MM.1S (cell line): ENCODE measurements at regions not wholly inside any gene's neighbourhood (a gene's known extent, or its start where the extent isn't known, plus 50 kb on each side); places are given as distances from the start of the nearest gene placed in this dataset.

Experiments
- DNase-seq: peaks from one replicate; pipeline ENCODE4 v3.0.0-alpha.2; 2015
- H2AFZ ChIP-seq: fragments of 300-600 bp; sonication (generic); 2 replicates; pipeline ENCODE4 v1.6.0; 2016; ENCODE audit warnings: antibody characterized with exemption, low read length
- H3F3A ChIP-seq: fragments of 300-600 bp; sonication (generic); 2 replicates; pipeline ENCODE4 v1.6.1; 2016; ENCODE audit warnings: mild to moderate bottlenecking, antibody characterized with exemption, low read length, moderate library complexity, mixed read lengths; ENCODE audit not compliant: insufficient read depth
- H3K27ac ChIP-seq: fragments of 300-600 bp; sonication (generic); 2 replicates; pipeline ENCODE4 v1.5.1; 2016; ENCODE audit warnings: mild to moderate bottlenecking, low read length
- H3K27me3 ChIP-seq: fragments of 300-600 bp; sonication (generic); replicated peaks from 2 replicates; pipeline ENCODE4 v1.6.0; 2016; ENCODE audit warnings: low read length; ENCODE audit not compliant: insufficient read depth
- H3K36me3 ChIP-seq: fragments of 300-600 bp; sonication (generic); replicated peaks from 2 replicates; pipeline ENCODE4 v1.6.1; 2016; ENCODE audit warnings: mild to moderate bottlenecking, low read length, mixed read lengths; ENCODE audit not compliant: insufficient read depth
- H3K4me1 ChIP-seq: fragments of 300-600 bp; sonication (generic); 2 replicates; pipeline ENCODE4 v1.6.1; 2016; ENCODE audit warnings: low read length, mixed read lengths
- H3K4me2 ChIP-seq: fragments of 300-600 bp; sonication (generic); 2 replicates; pipeline ENCODE4 v1.6.0; 2016; ENCODE audit warnings: low read depth, low read length
- H3K4me3 ChIP-seq: fragments of 300-600 bp; sonication (generic); 2 replicates; pipeline ENCODE4 v1.5.1; 2016; ENCODE audit warnings: low read length, mixed read lengths
- H3K79me2 ChIP-seq: fragments of 300-600 bp; sonication (generic); 2 replicates; pipeline ENCODE4 v1.6.1; 2016; ENCODE audit warnings: mixed run types, low read length, mixed read lengths
- H3K9ac ChIP-seq: fragments of 300-600 bp; sonication (generic); 2 replicates; pipeline ENCODE4 v1.6.1; 2016; ENCODE audit warnings: low read length, mixed read lengths
- H3K9me2 ChIP-seq: fragments of 300-600 bp; sonication (generic); replicated peaks from 2 replicates; pipeline ENCODE4 v1.6.1; 2016; ENCODE audit warnings: mild to moderate bottlenecking, low read length, mixed read lengths; ENCODE audit not compliant: insufficient read depth
- H3K9me3 ChIP-seq: fragments of 300-600 bp; sonication (generic); replicated peaks from 2 replicates; pipeline ENCODE4 v1.6.1; 2016; ENCODE audit warnings: mild to moderate bottlenecking, low read length, mixed read lengths; ENCODE audit not compliant: insufficient read depth
- H4K20me1 ChIP-seq: fragments of 300-600 bp; sonication (generic); 2 replicates; pipeline ENCODE4 v1.6.1; 2016; ENCODE audit warnings: mild to moderate bottlenecking, low read length, moderate library complexity, mixed read lengths; ENCODE audit not compliant: insufficient read depth
- EZH2 ChIP-seq: fragments of 300-600 bp; sonication (generic); optimal IDR thresholded peaks from 2 replicates; pipeline ENCODE3; 2017; ENCODE audit warnings: low read depth, mild to moderate bottlenecking, antibody characterized with exemption, low read length, mixed read lengths
- EZH2phosphoT487 ChIP-seq: fragments of 300-600 bp; sonication (generic); IDR thresholded peaks from 2 replicates; pipeline ENCODE4 v1.6.1; 2018; ENCODE audit warnings: antibody characterized with exemption, low read length
- TF ChIP-seq, protein P1 (sequence below): fragments of 300-600 bp; sonication (generic); IDR thresholded peaks from 2 replicates; pipeline ENCODE4 v1.5.1; 2016; ENCODE audit warnings: antibody characterized with exemption, low read length, mixed read lengths

DNA sequence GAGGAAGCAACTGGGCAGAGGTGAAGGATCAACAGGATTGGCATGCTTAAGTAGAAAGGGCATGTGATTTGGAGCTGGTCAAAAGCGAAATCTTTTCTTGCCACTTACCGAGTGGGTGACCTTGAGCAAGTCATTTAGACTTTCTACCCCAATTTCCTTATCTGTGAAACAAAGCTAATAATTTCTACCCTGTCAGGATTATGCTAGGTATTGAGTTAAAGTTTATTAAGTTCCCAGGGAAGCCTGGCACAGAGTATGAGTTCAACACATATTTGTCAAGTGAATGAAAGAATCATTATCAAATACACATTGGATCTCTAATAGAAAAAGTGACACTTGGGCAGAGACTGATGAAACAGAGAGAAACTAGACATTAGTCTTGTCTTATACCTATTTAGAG lies 66.4 kb upstream of the FRMD4B start:
- no peaks in the 10 kb centered on the region for H3K27me3 ChIP-seq
- no peak for TF ChIP-seq EZH2
- TF ChIP-seq, protein P1, sequence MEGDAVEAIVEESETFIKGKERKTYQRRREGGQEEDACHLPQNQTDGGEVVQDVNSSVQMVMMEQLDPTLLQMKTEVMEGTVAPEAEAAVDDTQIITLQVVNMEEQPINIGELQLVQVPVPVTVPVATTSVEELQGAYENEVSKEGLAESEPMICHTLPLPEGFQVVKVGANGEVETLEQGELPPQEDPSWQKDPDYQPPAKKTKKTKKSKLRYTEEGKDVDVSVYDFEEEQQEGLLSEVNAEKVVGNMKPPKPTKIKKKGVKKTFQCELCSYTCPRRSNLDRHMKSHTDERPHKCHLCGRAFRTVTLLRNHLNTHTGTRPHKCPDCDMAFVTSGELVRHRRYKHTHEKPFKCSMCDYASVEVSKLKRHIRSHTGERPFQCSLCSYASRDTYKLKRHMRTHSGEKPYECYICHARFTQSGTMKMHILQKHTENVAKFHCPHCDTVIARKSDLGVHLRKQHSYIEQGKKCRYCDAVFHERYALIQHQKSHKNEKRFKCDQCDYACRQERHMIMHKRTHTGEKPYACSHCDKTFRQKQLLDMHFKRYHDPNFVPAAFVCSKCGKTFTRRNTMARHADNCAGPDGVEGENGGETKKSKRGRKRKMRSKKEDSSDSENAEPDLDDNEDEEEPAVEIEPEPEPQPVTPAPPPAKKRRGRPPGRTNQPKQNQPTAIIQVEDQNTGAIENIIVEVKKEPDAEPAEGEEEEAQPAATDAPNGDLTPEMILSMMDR = no peak
- no peak for TF ChIP-seq EZH2phosphoT487
- no peak overlapping the region for H3K4me3 ChIP-seq
- H3K79me2 ChIP-seq = no peaks in the 10 kb centered on the region
- no peaks in the 10 kb centered on the region for H3K9me3 ChIP-seq
- H3K9me2 ChIP-seq = no peaks in the 10 kb centered on the region
- H3K4me2 ChIP-seq = no peak overlapping the region
- H3K36me3 ChIP-seq = no peaks in the 10 kb centered on the region
- no peak overlapping the region for H2AFZ ChIP-seq
- H3K4me1 ChIP-seq = no peaks in the 10 kb centered on the region
- H3K27ac ChIP-seq = no peak overlapping the region
- DNase-seq = no peak
- H3K9ac ChIP-seq = no peak overlapping the region
- no peaks in the 10 kb centered on the region for H3F3A ChIP-seq
- H4K20me1 ChIP-seq = no peaks in the 10 kb centered on the region

DNA sequence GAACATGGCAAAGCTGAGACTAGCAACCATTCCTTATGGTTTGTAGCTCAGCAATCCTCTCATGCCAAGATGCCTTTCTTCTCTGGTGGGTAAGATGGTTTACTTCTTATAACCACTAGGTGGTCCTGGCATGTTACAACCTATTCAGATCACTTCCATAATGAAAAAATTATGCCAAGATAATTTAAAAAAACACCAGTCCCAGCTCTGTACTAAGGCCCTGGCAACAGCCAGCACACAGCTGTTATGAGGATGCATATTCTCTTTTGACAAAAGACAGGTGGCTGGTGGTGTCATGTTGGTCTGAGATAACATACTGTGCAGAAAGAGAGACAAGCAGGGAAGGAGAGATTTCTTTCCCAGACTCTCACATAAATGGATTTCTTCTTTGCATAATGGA lies 65.7 kb upstream of the FRMD4B start:
- H3K9me3 ChIP-seq = no peaks in the 10 kb centered on the region
- no peak overlapping the region for H3K4me2 ChIP-seq
- no peak overlapping the region for H3K4me3 ChIP-seq
- no peaks in the 10 kb centered on the region for H3K4me1 ChIP-seq
- no peaks in the 10 kb centered on the region for H4K20me1 ChIP-seq
- TF ChIP-seq EZH2 = no peak
- TF ChIP-seq, protein P1 = no peak
- H3K36me3 ChIP-seq = no peaks in the 10 kb centered on the region
- no peaks in the 10 kb centered on the region for H3K79me2 ChIP-seq
- no peak for DNase-seq
- no peak overlapping the region for H3K9ac ChIP-seq
- no peaks in the 10 kb centered on the region for H3F3A ChIP-seq
- no peak overlapping the region for H3K27ac ChIP-seq
- no peaks in the 10 kb centered on the region for H3K9me2 ChIP-seq
- no peaks in the 10 kb centered on the region for H3K27me3 ChIP-seq
- no peak overlapping the region for H2AFZ ChIP-seq

DNA sequence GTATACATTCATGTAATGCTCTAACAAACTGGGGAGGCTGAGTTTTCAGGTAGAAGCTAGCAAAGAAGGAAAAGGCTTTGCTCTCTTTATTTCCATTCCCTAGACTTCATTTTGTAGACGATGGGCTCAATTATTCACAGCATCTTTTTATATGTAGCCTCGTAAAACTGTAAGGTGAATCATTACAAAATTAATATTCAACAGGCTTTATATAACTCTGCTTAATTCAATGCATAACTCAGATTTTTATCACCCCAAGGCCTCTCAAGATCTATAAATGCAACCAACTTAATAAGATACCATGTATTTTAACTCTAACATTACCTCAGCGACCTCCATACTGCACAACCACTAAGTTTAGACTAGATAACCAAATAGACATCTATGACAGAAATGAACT lies 63.0 kb upstream of the FRMD4B start:
- TF ChIP-seq EZH2 (no peak), EZH2phosphoT487 (no peak)
- TF ChIP-seq, protein P1 = no peak
- Histone ChIP-seq H3K4me3 (no peak overlapping the region), H3K9me3 (no peaks in the 10 kb centered on the region), H4K20me1 (no peaks in the 10 kb centered on the region), H3K36me3 (no peaks in the 10 kb centered on the region), H3F3A (no peaks in the 10 kb centered on the region), H3K9me2 (no peaks in the 10 kb centered on the region), H3K27ac (no peak overlapping the region), H3K79me2 (no peaks in the 10 kb centered on the region), H2AFZ (no peak overlapping the region), H3K9ac (no peak overlapping the region), H3K4me1 (no peaks in the 10 kb centered on the region), H3K4me2 (no peak overlapping the region), H3K27me3 (no peaks in the 10 kb centered on the region)
- no peak for DNase-seq
